SK-N-MC (cell line): ENCODE measurements at regions not wholly inside any gene's neighbourhood (a gene's known extent, or its start where the extent isn't known, plus 50 kb on each side); places are given as distances from the start of the nearest gene placed in this dataset.

ENCODE experiments used
- EZH2 ChIP-seq: fragments of 200-600 bp; sonication (generic); IDR thresholded peaks from one replicate; pipeline ENCODE4 v1.6.1; 2017; ENCODE audit warnings: antibody characterized with exemption
- POLR2AphosphoS5 ChIP-seq: IDR thresholded peaks from 2 replicates; pipeline ENCODE4 v1.6.1; 2012; ENCODE audit warnings: mild to moderate bottlenecking, low read depth, low read length, borderline replicate concordance

- TF ChIP-seq EZH2 (no peak), POLR2AphosphoS5 (no peak)
Observed at GRCh38 chrX:46366381-46367207, 178.6 kb downstream of the ZNF674 start.
